Keratinocyte (primary cell): ENCODE measurements at regions not wholly inside any gene's neighbourhood (a gene's known extent, or its start where the extent isn't known, plus 50 kb on each side); places are given as distances from the start of the nearest gene placed in this dataset.
A peak's percentile ranks its signal among the peaks of the same experiment; 100 is the strongest.

ENCODE experiments used
- DNase-seq: peaks from one replicate; pipeline ENCODE4 v3.0.0-alpha.2; 2011; ENCODE audit warnings: low read depth, missing footprints, low spot score
- FAIRE-seq: peaks from 2 replicates; lab custom pipeline; 2011; peaks lifted over from hg19 to GRCh38; lab: Jason Lieb, UNC
- H2AFZ ChIP-seq: 2 replicates; pipeline ENCODE4 v1.6.0; 2012; ENCODE audit warnings: low read length, control low read depth, inconsistent platforms; ENCODE audit not compliant: control insufficient read depth
- H3K27ac ChIP-seq: 2 replicates; pipeline ENCODE4 v1.5.1; 2011; ENCODE audit warnings: low read length; ENCODE audit not compliant: control insufficient read depth, insufficient read depth
- H3K27me3 ChIP-seq: 3 replicates; pipeline ENCODE4 v1.6.0; 2011; ENCODE audit warnings: low read length; ENCODE audit not compliant: control insufficient read depth, insufficient read depth; ENCODE audit errors: extremely low read depth
- H3K36me3 ChIP-seq, 2 experiments: 2 replicates in 1 of 2; 3 replicates in 1 of 2; pipeline ENCODE4 v1.5.1; 2011; ENCODE audit warnings: low read length in 2 of 2, mild to moderate bottlenecking in 1 of 2; ENCODE audit not compliant: control insufficient read depth in 2 of 2, insufficient read depth in 2 of 2; ENCODE audit errors: extremely low read depth in 1 of 2
- H3K4me1 ChIP-seq: 3 replicates; pipeline ENCODE4 v1.5.1; 2011; ENCODE audit warnings: low read length; ENCODE audit not compliant: control insufficient read depth, insufficient read depth; ENCODE audit errors: extremely low read depth
- H3K4me2 ChIP-seq: 3 replicates; pipeline ENCODE4 v1.6.0; 2011; ENCODE audit warnings: low read depth, low read length; ENCODE audit not compliant: control insufficient read depth, insufficient read depth; ENCODE audit errors: extremely low read depth
- H3K4me3 ChIP-seq, 3 experiments: fragments of 200-600 bp in 1 of 3; sonication (generic) in 1 of 3; 2 replicates in 2 of 3; 3 replicates in 1 of 3; pipeline ENCODE4 v1.5.1; 2011 to 2016; ENCODE audit warnings: low read length in 3 of 3, mild to moderate bottlenecking in 3 of 3, control low read depth in 2 of 3, inconsistent platforms in 1 of 3, low read depth in 1 of 3, mixed read lengths in 1 of 3, mixed run types in 1 of 3, moderate library complexity in 1 of 3; ENCODE audit not compliant: control insufficient read depth in 2 of 3, insufficient read depth in 2 of 3; ENCODE audit errors: extremely low read depth in 1 of 3
- H3K79me2 ChIP-seq: 2 replicates; pipeline ENCODE4 v1.6.0; 2012; ENCODE audit warnings: low read length; ENCODE audit not compliant: control insufficient read depth, insufficient read depth
- H3K9ac ChIP-seq: 3 replicates; pipeline ENCODE4 v1.6.0; 2011; ENCODE audit warnings: low read length; ENCODE audit not compliant: control insufficient read depth, insufficient read depth; ENCODE audit errors: extremely low read depth
- H3K9me1 ChIP-seq: 3 replicates; pipeline ENCODE4 v1.6.0; 2011; ENCODE audit warnings: low read length; ENCODE audit not compliant: control insufficient read depth, insufficient read depth; ENCODE audit errors: extremely low read depth
- H3K9me3 ChIP-seq: 2 replicates; pipeline ENCODE4 v1.5.1; 2012; ENCODE audit warnings: low read depth, low read length; ENCODE audit not compliant: control insufficient read depth
- H4K20me1 ChIP-seq: 3 replicates; pipeline ENCODE4 v1.6.0; 2011; ENCODE audit warnings: low read length; ENCODE audit not compliant: control insufficient read depth, insufficient read depth; ENCODE audit errors: extremely low read depth
- CTCF ChIP-seq, 3 experiments: IDR thresholded peaks in 1 of 3; conservative IDR thresholded peaks in 1 of 3; optimal IDR thresholded peaks in 1 of 3; 2 replicates in 2 of 3; 3 replicates in 1 of 3; pipeline versions ENCODE3 to v1.5.1; 2011; ENCODE audit warnings: low read length in 3 of 3, mild to moderate bottlenecking in 3 of 3, moderate library complexity in 2 of 3, control low read depth in 1 of 3, inconsistent platforms in 1 of 3; ENCODE audit not compliant: insufficient read depth in 2 of 3; ENCODE audit errors: extremely low read depth in 1 of 3
- EZH2 ChIP-seq: IDR thresholded peaks from one replicate; pipeline ENCODE4 v1.6.1; 2012; ENCODE audit warnings: inconsistent platforms, mild to moderate bottlenecking, low read length, moderate library complexity
- dilution Hi-C: fragments of 300-500 bp; cut with MboI; formaldehyde crosslinking; loops from one replicate; pipeline ENCODE4 v1.7.0; 2020; ENCODE audit warnings: low sequenced_read_pairs; ENCODE audit not compliant: extremely low pct_ligation_motif_present

- Histone ChIP-seq H3K4me3 (no peak overlapping the region), H2AFZ (no peak overlapping the region), H3K79me2 (no peaks in the 10 kb centered on the region), H3K36me3 (no peaks in the 10 kb centered on the region), H3K9me1 (no peaks in the 10 kb centered on the region), H3K9ac (no peak overlapping the region), H3K4me1 (no peaks in the 10 kb centered on the region), H3K27me3 (no peaks in the 10 kb centered on the region), H3K9me3 (no peaks in the 10 kb centered on the region), H3K4me2 (no peak overlapping the region), H4K20me1 (no peaks in the 10 kb centered on the region), H3K27ac (no peak overlapping the region)
- DNase-seq = no peak
- dilution Hi-C loops = no loop called here
- FAIRE-seq = no peak
- TF ChIP-seq CTCF (optimal IDR thresholded peaks at IDR 0.05 in 1 of 3, IDR thresholded peaks at IDR 0.05 in 1 of 3, conservative IDR thresholded peaks at IDR 0.05 in 1 of 3; ENCODE audit: extremely low read depth in 1 of 3, insufficient read depth in 2 of 3, low read length in 3 of 3) = no peak
- TF ChIP-seq EZH2 = no peak
Measured at GRCh38 chr6:74587386-74587785, 618.5 kb downstream of the COL12A1 start.

- FAIRE-seq = peak; percentile 20
- dilution Hi-C loops = no loop called here
- no peak overlapping the region for H2AFZ ChIP-seq
- DNase-seq = no peak
- no peaks in the 10 kb centered on the region for H3K4me1 ChIP-seq
- no peak overlapping the region for H3K4me3 ChIP-seq
- H3K9me3 ChIP-seq = no peaks in the 10 kb centered on the region
- no peaks in the 10 kb centered on the region for H3K9me1 ChIP-seq
- no peaks in the 10 kb centered on the region for H3K36me3 ChIP-seq
- H3K27me3 ChIP-seq = no peaks in the 10 kb centered on the region
- no peaks in the 10 kb centered on the region for H4K20me1 ChIP-seq
- no peak overlapping the region for H3K9ac ChIP-seq
- H3K79me2 ChIP-seq = no peaks in the 10 kb centered on the region
- H3K4me2 ChIP-seq = no peak overlapping the region
- TF ChIP-seq EZH2 (no peak), CTCF (optimal IDR thresholded peaks at IDR 0.05 in 1 of 3, IDR thresholded peaks at IDR 0.05 in 1 of 3, conservative IDR thresholded peaks at IDR 0.05 in 1 of 3; ENCODE audit: extremely low read depth in 1 of 3, insufficient read depth in 2 of 3, low read length in 3 of 3) (no peak)
- no peak overlapping the region for H3K27ac ChIP-seq
Measured at GRCh38 chr6:74585753-74586152, 620.1 kb downstream of the COL12A1 start.
